ENCODE measurements at regions not wholly inside any gene's neighbourhood (a gene's known extent, or its start where the extent isn't known, plus 50 kb on each side); places are given as distances from the start of the nearest gene placed in this dataset.

DNA sequence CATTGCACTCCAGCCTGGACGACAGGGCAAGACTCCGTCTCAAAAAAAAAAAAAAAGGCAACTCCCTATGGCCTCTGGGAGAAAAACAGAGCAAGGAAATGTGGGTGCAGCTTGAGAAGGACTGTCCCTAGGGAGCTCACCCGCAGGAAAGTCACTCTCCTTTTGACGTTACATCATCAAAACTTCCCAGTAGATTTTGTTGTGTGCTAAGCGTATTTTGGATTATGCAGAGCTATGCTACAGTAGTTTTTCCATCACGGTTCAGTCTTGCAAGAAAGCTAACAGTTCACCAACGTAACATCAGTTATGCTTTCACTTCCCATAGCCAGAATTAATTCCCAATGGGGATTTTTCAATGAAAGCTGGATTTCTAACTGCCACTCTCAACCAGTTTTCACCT lies 138.8 kb downstream of the HSD17B3 start:
- TF ChIP-seq CTCF (IDR thresholded peaks at IDR 0.05): no peak
- no peak for TF ChIP-seq POLR2A (IDR thresholded peaks at IDR 0.05)

All from tibial nerve (tissue), 3 donors.